ENCODE measurements at regions not wholly inside any gene's neighbourhood (a gene's known extent, or its start where the extent isn't known, plus 50 kb on each side); places are given as distances from the start of the nearest gene placed in this dataset.
A peak's percentile ranks its signal among the peaks of the same experiment; 100 is the strongest.

DNA sequence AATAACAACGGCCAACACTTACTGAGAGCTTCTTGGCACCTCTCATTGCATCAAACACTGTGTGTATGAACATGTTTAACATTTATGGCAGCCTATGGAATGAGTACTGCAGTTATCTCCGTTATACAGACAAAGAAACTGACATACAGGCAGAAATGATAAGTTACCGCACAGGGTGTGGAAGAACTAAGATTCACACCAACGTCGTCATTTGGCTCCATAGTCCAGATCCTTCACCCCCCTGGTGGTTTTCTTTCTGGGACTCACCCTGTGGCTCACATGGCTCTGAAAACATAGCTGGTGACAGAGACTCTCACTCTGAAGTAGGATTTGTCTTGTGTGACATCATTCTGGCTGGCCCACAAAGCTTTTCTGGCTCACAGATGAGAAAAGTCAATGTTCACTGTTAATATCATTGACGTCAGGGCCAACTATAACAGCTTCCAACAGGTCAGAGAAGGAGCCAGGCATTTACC is 230.1 kb downstream of the DLEU7 start:
- Histone ChIP-seq H3K9me3 (ENCODE audit: control insufficient read depth, insufficient read depth, low read depth, low read length) (no peaks in the 10 kb centered on the region), H3K4me1 (ENCODE audit: control insufficient read depth, insufficient read depth, low read length) (peaks cover 6% of the 10 kb centered on the region; the same call in 1 of the 2 replicates), H3K4me3 (ENCODE audit: low read depth, low read length) (no peak overlapping the region), H3K36me3 (ENCODE audit: control insufficient read depth in 2 of 2, insufficient read depth in 1 of 2, low read length in 2 of 2) (no peaks in the 10 kb centered on the region), H3K27ac (ENCODE audit: extremely low read depth, low read depth, low read length) (no peak overlapping the region)
- CTCF ChIA-PET = no interaction called here
- TF ChIP-seq OVOL3 (tag by site-specific recombination; IDR thresholded peaks at IDR 0.05) = no peak
- 0 out of 2 replicates have a peak, but pooled peaks have one; percentile 27 for TF ChIP-seq ZNF629 (tag by site-specific recombination; IDR thresholded peaks at IDR 0.05)
- TF ChIP-seq, protein P1, sequence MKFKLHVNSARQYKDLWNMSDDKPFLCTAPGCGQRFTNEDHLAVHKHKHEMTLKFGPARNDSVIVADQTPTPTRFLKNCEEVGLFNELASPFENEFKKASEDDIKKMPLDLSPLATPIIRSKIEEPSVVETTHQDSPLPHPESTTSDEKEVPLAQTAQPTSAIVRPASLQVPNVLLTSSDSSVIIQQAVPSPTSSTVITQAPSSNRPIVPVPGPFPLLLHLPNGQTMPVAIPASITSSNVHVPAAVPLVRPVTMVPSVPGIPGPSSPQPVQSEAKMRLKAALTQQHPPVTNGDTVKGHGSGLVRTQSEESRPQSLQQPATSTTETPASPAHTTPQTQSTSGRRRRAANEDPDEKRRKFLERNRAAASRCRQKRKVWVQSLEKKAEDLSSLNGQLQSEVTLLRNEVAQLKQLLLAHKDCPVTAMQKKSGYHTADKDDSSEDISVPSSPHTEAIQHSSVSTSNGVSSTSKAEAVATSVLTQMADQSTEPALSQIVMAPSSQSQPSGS (tag by site-specific recombination; IDR thresholded peaks at IDR 0.05; ENCODE audit: low read depth) = 0 out of 2 replicates have a peak, but pooled peaks have one; percentile 23
- POLR2A ChIA-PET = no interaction called here

DNA sequence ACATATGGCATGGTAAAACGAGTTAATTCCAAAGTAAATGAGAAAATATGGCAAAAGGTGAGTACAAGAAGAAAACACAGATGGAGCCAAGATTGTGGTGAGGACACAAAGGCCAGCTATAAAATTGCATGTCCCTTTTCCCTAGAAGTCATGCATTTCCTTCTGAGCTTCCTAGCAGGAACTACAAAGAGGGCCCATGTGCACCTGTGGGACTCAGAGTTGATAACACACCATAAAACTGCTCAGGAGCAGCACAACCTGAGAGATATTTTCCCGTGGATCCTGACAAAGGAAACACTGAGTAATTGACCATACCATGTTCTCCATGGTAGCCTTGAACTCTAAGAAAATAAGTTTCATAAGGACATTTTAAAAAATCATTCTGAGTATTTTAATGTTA is 228.3 kb downstream of the DLEU7 start:
- peaks cover 6% of the 10 kb centered on the region; the same call in 1 of the 2 replicates for H3K4me1 ChIP-seq (ENCODE audit: control insufficient read depth, insufficient read depth, low read length)
- TF ChIP-seq, protein P2, sequence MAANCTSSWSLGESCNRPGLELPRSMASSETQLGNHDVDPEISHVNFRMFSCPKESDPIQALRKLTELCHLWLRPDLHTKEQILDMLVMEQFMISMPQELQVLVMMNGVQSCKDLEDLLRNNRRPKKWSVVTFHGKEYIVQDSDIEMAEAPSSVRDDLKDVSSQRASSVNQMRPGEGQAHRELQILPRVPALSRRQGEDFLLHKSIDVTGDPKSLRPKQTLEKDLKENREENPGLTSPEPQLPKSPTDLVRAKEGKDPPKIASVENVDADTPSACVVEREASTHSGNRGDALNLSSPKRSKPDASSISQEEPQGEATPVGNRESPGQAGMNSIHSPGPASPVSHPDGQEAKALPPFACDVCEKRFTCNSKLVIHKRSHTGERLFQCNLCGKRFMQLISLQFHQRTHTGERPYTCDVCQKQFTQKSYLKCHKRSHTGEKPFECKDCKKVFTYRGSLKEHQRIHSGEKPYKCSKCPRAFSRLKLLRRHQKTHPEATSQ (tag by site-specific recombination; IDR thresholded peaks at IDR 0.05) = no peak
- TF ChIP-seq ZXDB (tag by site-specific recombination; IDR thresholded peaks at IDR 0.05) = no peak
- TF ChIP-seq BCL11A (tag by site-specific recombination; IDR thresholded peaks at IDR 0.05; ENCODE audit: low read depth) = no peak
- TF ChIP-seq, protein P3, sequence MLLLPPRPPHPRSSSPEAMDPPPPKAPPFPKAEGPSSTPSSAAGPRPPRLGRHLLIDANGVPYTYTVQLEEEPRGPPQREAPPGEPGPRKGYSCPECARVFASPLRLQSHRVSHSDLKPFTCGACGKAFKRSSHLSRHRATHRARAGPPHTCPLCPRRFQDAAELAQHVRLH (tag by site-specific recombination; IDR thresholded peaks at IDR 0.05) = no peak
- ChIA-PET POLR2A (no interaction called here), CTCF (no interaction called here)
- no peaks in the 10 kb centered on the region for H3K36me3 ChIP-seq (ENCODE audit: control insufficient read depth in 2 of 2, insufficient read depth in 1 of 2, low read length in 2 of 2)
- H3K27ac ChIP-seq (ENCODE audit: extremely low read depth, low read depth, low read length) = no peak overlapping the region
- no peak overlapping the region for H3K4me3 ChIP-seq (ENCODE audit: low read depth, low read length)
- H3K9me3 ChIP-seq (ENCODE audit: control insufficient read depth, insufficient read depth, low read depth, low read length) = no peaks in the 10 kb centered on the region

DNA sequence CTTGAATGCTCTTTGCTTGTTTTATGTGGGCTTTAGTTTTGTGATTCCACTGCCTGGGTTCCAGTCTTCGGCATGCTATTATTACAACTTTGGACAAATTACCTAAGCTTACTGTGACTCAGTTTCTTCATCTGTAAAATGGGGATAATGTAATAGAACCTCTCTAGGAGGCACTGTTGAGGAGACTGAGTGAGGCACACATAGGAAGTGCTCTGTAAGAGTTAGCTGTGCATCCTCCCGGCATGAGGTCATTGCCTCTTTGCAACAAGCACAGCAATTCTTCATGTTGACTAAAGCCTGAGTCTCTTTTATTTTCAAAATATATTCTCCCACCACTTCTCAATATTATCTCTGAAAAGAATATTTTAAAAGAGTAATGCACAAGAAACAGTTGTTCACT is 227.4 kb downstream of the DLEU7 start:
- POLR2A ChIA-PET = no interaction called here
- no peaks in the 10 kb centered on the region for H3K9me3 ChIP-seq (ENCODE audit: control insufficient read depth, insufficient read depth, low read depth, low read length)
- H3K4me3 ChIP-seq (ENCODE audit: low read depth, low read length) = no peak overlapping the region
- CTCF ChIA-PET = no interaction called here
- no peaks in the 10 kb centered on the region for H3K36me3 ChIP-seq (ENCODE audit: control insufficient read depth in 2 of 2, insufficient read depth in 1 of 2, low read length in 2 of 2)
- H3K27ac ChIP-seq (ENCODE audit: extremely low read depth, low read depth, low read length) = no peak overlapping the region
- H3K4me1 ChIP-seq (ENCODE audit: control insufficient read depth, insufficient read depth, low read length) = peaks cover 6% of the 10 kb centered on the region; the same call in 1 of the 2 replicates
- TF ChIP-seq ZBTB1 (tag by site-specific recombination; IDR thresholded peaks at IDR 0.05) (no peak), ZNF311 (tag by site-specific recombination; IDR thresholded peaks at IDR 0.05; ENCODE audit: borderline replicate concordance) (no peak), IKZF3 (tag by site-specific recombination; IDR thresholded peaks at IDR 0.05) (no peak), YY1 (tag by site-specific recombination; IDR thresholded peaks at IDR 0.05) (no peak), ZNF169 (tag by site-specific recombination; IDR thresholded peaks at IDR 0.05) (no peak), KLF8 (tag by site-specific recombination; IDR thresholded peaks at IDR 0.05) (no peak), ZNF202 (tag by site-specific recombination; IDR thresholded peaks at IDR 0.05; ENCODE audit: borderline replicate concordance) (no peak), ZNF19 (tag by site-specific recombination; IDR thresholded peaks at IDR 0.05; ENCODE audit: low read depth) (no peak), ZNF521 (tag by site-specific recombination; IDR thresholded peaks at IDR 0.05) (no peak)
- TF ChIP-seq, protein P4, sequence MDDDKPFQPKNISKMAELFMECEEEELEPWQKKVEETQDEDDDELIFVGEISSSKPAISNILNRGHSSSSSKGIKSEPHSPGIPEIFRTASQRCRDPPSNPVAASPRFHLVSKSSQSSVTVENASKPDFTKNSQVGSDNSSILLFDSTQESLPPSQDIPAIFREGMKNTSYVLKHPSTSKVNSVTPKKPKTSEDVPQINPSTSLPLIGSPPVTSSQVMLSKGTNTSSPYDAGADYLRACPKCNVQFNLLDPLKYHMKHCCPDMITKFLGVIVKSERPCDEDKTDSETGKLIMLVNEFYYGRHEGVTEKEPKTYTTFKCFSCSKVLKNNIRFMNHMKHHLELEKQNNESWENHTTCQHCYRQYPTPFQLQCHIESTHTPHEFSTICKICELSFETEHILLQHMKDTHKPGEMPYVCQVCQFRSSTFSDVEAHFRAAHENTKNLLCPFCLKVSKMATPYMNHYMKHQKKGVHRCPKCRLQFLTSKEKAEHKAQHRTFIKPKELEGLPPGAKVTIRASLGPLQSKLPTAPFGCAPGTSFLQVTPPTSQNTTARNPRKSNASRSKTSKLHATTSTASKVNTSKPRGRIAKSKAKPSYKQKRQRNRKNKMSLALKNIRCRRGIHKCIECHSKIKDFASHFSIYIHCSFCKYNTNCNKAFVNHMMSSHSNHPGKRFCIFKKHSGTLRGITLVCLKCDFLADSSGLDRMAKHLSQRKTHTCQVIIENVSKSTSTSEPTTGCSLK (tag by site-specific recombination; IDR thresholded peaks at IDR 0.05) = no peak
- TF ChIP-seq, protein P5, sequence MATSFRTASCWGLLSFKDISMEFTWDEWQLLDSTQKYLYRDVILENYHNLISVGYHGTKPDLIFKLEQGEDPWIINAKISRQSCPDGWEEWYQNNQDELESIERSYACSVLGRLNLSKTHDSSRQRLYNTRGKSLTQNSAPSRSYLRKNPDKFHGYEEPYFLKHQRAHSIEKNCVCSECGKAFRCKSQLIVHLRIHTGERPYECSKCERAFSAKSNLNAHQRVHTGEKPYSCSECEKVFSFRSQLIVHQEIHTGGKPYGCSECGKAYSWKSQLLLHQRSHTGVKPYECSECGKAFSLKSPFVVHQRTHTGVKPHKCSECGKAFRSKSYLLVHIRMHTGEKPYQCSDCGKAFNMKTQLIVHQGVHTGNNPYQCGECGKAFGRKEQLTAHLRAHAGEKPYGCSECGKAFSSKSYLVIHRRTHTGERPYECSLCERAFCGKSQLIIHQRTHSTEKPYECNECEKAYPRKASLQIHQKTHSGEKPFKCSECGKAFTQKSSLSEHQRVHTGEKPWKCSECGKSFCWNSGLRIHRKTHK (tag by site-specific recombination; IDR thresholded peaks at IDR 0.05) = no peak
- TF ChIP-seq, protein P6, sequence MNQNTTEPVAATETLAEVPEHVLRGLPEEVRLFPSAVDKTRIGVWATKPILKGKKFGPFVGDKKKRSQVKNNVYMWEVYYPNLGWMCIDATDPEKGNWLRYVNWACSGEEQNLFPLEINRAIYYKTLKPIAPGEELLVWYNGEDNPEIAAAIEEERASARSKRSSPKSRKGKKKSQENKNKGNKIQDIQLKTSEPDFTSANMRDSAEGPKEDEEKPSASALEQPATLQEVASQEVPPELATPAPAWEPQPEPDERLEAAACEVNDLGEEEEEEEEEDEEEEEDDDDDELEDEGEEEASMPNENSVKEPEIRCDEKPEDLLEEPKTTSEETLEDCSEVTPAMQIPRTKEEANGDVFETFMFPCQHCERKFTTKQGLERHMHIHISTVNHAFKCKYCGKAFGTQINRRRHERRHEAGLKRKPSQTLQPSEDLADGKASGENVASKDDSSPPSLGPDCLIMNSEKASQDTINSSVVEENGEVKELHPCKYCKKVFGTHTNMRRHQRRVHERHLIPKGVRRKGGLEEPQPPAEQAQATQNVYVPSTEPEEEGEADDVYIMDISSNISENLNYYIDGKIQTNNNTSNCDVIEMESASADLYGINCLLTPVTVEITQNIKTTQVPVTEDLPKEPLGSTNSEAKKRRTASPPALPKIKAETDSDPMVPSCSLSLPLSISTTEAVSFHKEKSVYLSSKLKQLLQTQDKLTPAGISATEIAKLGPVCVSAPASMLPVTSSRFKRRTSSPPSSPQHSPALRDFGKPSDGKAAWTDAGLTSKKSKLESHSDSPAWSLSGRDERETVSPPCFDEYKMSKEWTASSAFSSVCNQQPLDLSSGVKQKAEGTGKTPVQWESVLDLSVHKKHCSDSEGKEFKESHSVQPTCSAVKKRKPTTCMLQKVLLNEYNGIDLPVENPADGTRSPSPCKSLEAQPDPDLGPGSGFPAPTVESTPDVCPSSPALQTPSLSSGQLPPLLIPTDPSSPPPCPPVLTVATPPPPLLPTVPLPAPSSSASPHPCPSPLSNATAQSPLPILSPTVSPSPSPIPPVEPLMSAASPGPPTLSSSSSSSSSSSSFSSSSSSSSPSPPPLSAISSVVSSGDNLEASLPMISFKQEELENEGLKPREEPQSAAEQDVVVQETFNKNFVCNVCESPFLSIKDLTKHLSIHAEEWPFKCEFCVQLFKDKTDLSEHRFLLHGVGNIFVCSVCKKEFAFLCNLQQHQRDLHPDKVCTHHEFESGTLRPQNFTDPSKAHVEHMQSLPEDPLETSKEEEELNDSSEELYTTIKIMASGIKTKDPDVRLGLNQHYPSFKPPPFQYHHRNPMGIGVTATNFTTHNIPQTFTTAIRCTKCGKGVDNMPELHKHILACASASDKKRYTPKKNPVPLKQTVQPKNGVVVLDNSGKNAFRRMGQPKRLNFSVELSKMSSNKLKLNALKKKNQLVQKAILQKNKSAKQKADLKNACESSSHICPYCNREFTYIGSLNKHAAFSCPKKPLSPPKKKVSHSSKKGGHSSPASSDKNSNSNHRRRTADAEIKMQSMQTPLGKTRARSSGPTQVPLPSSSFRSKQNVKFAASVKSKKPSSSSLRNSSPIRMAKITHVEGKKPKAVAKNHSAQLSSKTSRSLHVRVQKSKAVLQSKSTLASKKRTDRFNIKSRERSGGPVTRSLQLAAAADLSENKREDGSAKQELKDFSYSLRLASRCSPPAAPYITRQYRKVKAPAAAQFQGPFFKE (tag by site-specific recombination; IDR thresholded peaks at IDR 0.05; ENCODE audit: borderline replicate concordance) = no peak

Data from HEK293 (cell line).